Transverse colon (tissue), 4 donors: ENCODE measurements at regions not wholly inside any gene's neighbourhood (a gene's known extent, or its start where the extent isn't known, plus 50 kb on each side); places are given as distances from the start of the nearest gene placed in this dataset.

Experiments
- CTCF ChIP-seq, 5 experiments: fragments of 200-600 bp in 3 of 5; fragments of 450-650 bp in 2 of 5; sonication (generic) in 3 of 5; IDR thresholded peaks; 1 replicate in 2 of 5; 2 replicates in 3 of 5; pipeline ENCODE4 v1.5.1; 2016 to 2017; ENCODE audit warnings: antibody characterized with exemption in 5 of 5, inconsistent platforms in 3 of 5, mild to moderate bottlenecking in 2 of 5, moderate library complexity in 1 of 5
- EP300 ChIP-seq: sonication (generic); formaldehyde crosslinking; IDR thresholded peaks from one replicate; pipeline ENCODE4 v1.6.1; 2017; ENCODE audit warnings: antibody characterized with exemption, low read depth
- POLR2A ChIP-seq: fragments of 450-650 bp; IDR thresholded peaks from one replicate; pipeline ENCODE4 v1.6.1; 2016; ENCODE audit warnings: antibody characterized with exemption, mild to moderate bottlenecking, moderate library complexity
- POLR2AphosphoS5 ChIP-seq, 3 donors: sonication (generic); formaldehyde crosslinking; IDR thresholded peaks; one replicate each; pipeline ENCODE4 v1.6.1; 2016; ENCODE audit warnings: antibody characterized with exemption in 3 of 3

GRCh38 chr9:42396318-42396717 is 212.9 kb downstream of the SPATA31A6 start:
- TF ChIP-seq CTCF (IDR thresholded peaks at IDR 0.05) (no peak), POLR2AphosphoS5 (IDR thresholded peaks at IDR 0.05) (no peak), POLR2A (no peak), EP300 (no peak)
